Stimulated activated CD4-positive, alpha-beta T cell treated with anti-CD3 and anti-CD28 coated beads, Interleukin-1b, Interleukin-23, amount 100 ng/mL, for 24 hours (primary cell): ENCODE measurements at regions not wholly inside any gene's neighbourhood (a gene's known extent, or its start where the extent isn't known, plus 50 kb on each side); places are given as distances from the start of the nearest gene placed in this dataset.
"Not testable (repeated sequence)": the region's sequence is repeated elsewhere in the genome, so short reads cannot be mapped to it uniquely, and the experiment has no call there.

Experiments
- DNase-seq, 4 experiments: peaks; one replicate each; pipeline ENCODE4 v3.0.0-alpha.2; 2020; ENCODE audit warnings: low read depth in 4 of 4, low spot score in 1 of 4

DNA sequence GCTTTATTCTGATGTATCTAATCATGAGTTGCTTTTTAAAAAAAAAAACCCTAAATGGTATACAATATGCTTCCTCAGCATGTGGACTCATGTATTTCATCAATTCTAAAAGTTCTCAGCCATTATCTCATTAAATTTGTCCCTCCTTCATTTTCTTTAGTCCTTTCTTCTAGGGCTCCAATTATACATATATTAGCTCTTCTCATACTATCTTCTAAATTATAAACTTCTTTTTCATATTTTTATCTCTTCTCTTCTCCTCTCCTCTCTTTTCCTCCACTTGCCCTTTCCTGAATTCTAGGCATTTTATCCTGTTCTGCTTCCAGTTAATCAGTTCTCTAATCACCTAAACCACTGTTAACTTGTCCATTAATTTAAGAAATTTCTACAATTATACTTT, 55.0 kb upstream of the IL33 start:
- no peak for DNase-seq

- no peak for DNase-seq
Observed at GRCh38 chr9:6153425-6153824, 62.2 kb upstream of the IL33 start.

DNA sequence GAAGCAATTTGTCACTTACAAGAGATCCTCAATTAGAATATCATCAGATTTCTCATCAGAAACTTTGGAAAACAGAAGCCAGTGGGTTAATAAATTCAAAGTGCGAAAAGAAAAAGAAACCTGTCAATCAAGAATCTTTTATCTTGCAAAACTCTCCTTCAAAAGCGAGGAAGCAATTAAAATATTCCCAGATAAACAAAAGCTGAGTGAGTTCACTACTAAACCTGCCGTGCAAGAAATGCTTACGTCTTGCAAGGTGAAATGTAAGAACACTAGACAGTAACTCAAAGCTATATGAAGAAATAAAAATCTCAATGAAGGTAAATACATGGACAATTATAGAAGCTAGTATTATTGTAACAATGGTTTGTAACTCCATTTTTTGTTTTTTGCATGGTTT, 62.8 kb upstream of the IL33 start:
- DNase-seq = no peak

DNA sequence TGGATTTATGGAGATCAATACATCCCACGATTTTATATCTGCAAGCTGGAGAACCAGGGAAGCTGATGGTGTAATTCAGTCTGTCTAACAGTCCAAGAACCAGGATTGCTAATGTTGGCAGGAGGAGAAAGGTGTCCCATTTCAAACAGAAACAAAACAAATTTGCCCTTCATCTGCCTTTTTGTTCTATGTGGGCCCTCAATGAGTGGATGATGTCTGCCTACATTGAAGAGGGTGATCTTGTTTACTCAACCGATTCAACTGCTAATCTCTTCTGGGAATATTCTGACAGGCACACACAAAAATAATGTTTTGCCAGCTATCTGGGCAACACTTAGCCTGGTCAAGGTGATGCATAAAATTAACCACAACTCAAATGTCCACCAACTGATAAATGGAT, 65.1 kb upstream of the IL33 start:
- DNase-seq = no peak

DNA sequence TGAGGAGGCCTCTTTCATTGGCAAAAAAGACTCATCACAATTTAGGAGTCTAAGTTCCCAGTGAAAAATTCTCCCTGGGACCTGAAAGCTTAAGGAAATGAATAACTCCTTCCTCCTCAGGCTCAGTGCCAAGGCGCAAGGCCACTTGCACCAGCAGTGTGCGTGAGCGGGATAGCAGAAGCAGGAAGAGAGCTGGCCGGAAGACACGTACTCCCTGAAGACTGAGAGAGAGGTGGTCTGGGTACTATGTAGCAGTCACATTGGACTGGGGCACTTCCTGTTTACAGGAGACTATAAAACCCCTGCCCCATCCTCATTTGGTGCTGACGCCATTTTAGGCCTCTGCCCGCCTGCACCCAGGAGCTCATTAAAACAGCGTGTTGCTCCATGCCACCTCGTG, 66.3 kb upstream of the IL33 start:
- no peak for DNase-seq

- no peak for DNase-seq
Observed at GRCh38 chr9:6147846-6148245, 67.8 kb upstream of the IL33 start.

- DNase-seq = no peak
Observed at GRCh38 chr9:6144947-6145346, 70.7 kb upstream of the IL33 start.

- DNase-seq = no peak
Observed at GRCh38 chr9:6142799-6143454, 72.7 kb upstream of the IL33 start.

GRCh38 chr9:6135780-6136179, 79.8 kb upstream of the IL33 start:
- DNase-seq = not testable (repeated sequence)

DNA sequence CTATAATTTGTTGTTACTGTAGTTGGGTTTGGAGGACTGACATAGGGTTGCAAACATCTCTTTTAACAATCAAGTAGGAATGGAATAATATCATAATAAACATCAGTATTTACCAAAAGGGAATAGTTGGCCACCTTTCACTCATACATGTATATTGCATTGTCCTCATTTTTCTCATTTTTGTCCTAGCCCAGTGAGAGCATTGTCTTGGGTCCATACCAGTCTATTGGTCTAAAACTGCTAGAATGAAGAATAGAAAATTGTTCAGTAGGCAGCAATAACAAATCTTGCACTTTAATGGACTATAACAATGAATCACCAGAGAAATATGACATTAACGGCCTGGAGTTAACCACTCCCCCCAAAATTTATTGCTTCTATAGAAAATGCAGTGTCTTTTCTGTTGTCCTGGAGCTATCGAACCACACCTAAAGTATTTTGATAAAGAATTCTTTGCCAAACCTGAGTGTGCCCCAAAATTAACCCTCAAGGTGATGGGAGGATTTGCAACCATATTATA, 80.9 kb upstream of the IL33 start:
- no peak for DNase-seq

GRCh38 chr9:6133346-6134063, 82.1 kb upstream of the IL33 start:
- DNase-seq = no peak

DNA sequence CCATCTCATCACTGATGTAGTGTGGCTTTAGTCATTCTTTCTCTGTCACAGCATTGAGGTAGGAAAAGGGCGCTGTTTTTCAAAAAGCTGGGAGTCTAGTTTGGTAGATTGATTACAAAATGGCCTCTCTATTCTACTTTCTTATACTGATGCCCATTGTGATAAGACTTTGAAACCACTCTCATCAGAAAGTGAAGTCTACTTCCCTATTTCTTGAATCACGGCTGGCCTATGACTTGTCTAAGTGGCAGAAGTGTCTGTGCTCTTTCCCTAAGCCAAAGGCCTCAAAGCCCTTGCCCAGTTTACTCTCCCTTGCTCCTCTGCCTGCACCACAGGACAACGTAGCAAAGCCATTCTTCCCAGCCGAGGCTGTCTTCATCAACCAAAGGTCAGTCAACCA, 83.0 kb upstream of the IL33 start:
- no peak for DNase-seq

GRCh38 chr9:6128030-6128429, 87.6 kb upstream of the IL33 start:
- no peak for DNase-seq

DNA sequence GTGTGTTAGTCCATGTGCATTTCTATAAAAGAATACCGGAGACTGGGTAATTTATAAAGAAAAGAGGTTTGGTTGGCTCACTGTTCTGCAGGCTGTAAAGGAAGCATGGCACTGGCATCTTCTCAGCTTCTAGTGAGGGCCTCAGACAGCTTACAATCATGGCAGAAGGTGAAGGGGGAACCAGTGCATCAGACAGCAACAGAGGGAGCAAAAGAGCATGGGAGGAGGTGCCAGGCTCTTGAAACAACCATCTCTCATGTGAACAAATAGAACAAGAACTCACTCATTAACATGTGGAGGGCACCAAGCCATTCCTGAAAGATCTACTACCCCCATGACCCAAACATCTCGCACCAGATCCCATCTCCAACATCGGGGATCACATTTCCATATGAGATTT, 89.2 kb upstream of the IL33 start:
- no peak for DNase-seq

DNA sequence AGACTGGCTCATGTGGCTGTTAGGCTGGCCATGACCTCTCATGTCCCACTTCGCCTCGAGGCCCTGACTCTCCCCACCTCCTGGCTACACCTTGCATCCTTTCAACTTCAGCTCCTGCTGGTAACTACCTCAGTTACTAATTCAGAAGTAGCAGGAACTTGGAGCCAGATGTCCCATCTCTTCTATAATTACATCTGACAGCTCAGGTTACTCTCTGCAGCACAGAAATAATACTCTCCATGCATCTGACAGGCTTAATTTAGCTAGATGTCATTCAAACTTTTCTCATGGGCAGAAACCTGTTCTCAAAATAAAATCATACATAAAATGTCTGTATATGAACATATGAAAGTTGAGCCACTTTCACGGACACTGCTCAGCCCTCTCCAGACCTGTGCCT, 92.2 kb upstream of the IL33 start:
- DNase-seq = no peak

DNA sequence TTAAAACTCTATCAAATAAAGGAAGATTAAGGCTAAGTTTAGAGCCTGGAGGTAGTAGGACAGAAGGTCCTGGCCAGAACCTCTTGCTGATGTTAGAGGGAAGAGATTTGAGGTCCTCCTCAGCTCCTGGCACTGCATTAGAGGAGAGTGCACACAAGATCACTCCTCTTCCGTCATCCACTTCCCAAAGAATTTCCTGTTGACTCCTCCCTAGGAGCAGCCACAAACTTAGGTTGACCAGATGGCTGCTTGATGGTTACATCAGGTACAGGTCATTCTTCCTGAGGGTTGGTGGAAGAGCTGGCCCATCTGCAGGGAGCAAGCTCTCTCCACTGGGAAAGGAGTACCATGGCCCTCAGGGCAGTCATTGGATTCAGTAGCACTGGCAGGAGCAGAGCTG, 93.9 kb upstream of the IL33 start:
- no peak for DNase-seq

GRCh38 chr9:6114424-6114823, 99.0 kb upstream of the RANBP6 start:
- no peak for DNase-seq

- DNase-seq = no peak
Observed at GRCh38 chr9:6113819-6114218, 98.4 kb upstream of the RANBP6 start.

DNA sequence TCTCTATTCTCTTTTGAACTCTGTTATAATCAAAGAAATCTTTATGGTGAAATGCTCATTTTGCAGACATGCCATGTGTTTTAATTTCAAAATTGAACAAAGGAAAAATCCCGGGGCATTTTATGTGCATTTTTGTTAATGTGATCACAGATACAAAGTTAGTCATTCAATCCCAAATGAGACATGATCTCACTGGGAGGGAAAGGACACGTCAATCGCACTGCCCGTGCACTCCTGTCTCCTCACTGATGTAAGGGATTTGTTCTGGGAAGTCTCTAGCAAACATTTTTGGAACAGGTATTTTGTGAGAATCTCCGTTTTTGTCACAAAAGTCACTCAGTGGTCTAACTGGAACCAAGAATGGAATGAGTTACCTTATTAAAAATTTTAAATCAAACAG, 97.9 kb upstream of the RANBP6 start:
- DNase-seq = no peak

- no peak for DNase-seq
Observed at GRCh38 chr9:6109986-6110385, 94.6 kb upstream of the RANBP6 start.

GRCh38 chr9:6109571-6109970, 94.1 kb upstream of the RANBP6 start:
- DNase-seq = no peak

DNA sequence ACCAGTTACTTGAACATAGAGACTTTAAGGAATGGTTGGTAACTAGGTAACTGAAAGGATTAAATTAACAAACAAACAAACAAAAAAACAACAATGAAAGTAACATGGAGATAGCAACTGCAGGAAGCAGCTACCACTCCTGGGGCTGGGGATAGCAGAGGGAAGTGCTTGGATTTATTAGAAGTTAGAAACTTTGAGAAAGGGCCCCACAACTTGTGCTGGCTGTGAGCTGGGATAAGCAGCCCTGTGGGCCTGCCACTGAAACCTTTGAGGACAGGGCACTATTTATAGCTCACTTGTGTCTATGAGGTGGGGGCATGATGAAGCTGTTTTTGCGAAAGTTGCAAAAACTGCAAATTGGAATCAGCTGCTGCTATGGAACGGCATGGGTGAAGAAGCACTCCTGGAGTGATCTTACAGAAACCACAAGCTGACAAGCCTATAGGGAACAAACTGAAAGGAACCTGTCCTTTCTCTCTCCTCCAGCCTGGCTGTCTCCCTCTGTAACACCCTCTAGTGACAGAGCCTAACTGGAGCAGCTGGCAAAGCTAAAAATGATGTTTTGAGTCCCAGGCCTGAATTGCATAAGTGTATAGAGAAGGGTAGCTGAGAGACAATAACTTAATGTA, 91.4 kb upstream of the RANBP6 start:
- DNase-seq = no peak
